ENCODE measurements at regions not wholly inside any gene's neighbourhood (a gene's known extent, or its start where the extent isn't known, plus 50 kb on each side); places are given as distances from the start of the nearest gene placed in this dataset.
A peak's percentile ranks its signal among the peaks of the same experiment; 100 is the strongest.

GRCh38 chr5:56763711-56764466 lies 51.5 kb upstream of the MAP3K1 start (continued):
- TF ChIP-seq E2F8 (IDR thresholded peaks at IDR 0.05; ENCODE audit: low read depth, partially characterized antibody) (no peak), ZNF507 (tag; conservative IDR thresholded peaks at IDR 0.05) (no peak), TSC22D4 (tag; IDR thresholded peaks at IDR 0.05) (no peak), RBM15 (IDR thresholded peaks at IDR 0.05; ENCODE audit: insufficient read depth, low read length) (no peak), TEAD1 (CRISPR knock-in tag; IDR thresholded peaks at IDR 0.05) (peak in 1 of 2 experiments; percentile 54; a peak in 2 of 4 replicates), PRDM10 (IDR thresholded peaks at IDR 0.05; ENCODE audit: partially characterized antibody) (no peak), AFF1 (IDR thresholded peaks at IDR 0.05; ENCODE audit: low read depth in 1 of 2, partially characterized antibody in 2 of 2) (peak in 1 of 2 experiments; percentile 39), EP400 (IDR thresholded peaks at IDR 0.05) (no peak)
- TF ChIP-seq, protein P1, sequence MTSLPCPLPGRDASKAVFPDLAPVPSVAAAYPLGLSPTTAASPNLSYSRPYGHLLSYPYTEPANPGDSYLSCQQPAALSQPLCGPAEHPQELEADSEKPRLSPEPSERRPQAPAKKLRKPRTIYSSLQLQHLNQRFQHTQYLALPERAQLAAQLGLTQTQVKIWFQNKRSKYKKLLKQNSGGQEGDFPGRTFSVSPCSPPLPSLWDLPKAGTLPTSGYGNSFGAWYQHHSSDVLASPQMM (CRISPR knock-in tag; IDR thresholded peaks at IDR 0.05), result no peak
- TF ChIP-seq, protein P2, sequence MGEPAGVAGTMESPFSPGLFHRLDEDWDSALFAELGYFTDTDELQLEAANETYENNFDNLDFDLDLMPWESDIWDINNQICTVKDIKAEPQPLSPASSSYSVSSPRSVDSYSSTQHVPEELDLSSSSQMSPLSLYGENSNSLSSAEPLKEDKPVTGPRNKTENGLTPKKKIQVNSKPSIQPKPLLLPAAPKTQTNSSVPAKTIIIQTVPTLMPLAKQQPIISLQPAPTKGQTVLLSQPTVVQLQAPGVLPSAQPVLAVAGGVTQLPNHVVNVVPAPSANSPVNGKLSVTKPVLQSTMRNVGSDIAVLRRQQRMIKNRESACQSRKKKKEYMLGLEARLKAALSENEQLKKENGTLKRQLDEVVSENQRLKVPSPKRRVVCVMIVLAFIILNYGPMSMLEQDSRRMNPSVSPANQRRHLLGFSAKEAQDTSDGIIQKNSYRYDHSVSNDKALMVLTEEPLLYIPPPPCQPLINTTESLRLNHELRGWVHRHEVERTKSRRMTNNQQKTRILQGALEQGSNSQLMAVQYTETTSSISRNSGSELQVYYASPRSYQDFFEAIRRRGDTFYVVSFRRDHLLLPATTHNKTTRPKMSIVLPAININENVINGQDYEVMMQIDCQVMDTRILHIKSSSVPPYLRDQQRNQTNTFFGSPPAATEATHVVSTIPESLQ (CRISPR knock-in tag; IDR thresholded peaks at IDR 0.05), result no peak
- TF ChIP-seq, protein P3, sequence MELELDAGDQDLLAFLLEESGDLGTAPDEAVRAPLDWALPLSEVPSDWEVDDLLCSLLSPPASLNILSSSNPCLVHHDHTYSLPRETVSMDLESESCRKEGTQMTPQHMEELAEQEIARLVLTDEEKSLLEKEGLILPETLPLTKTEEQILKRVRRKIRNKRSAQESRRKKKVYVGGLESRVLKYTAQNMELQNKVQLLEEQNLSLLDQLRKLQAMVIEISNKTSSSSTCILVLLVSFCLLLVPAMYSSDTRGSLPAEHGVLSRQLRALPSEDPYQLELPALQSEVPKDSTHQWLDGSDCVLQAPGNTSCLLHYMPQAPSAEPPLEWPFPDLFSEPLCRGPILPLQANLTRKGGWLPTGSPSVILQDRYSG (tag; conservative IDR thresholded peaks at IDR 0.05; ENCODE audit: low read depth), result no peak

Measured in K562 (cell line).